ENCODE measurements at regions not wholly inside any gene's neighbourhood (a gene's known extent, or its start where the extent isn't known, plus 50 kb on each side); places are given as distances from the start of the nearest gene placed in this dataset.

- no peak for ATAC-seq
These were observed 246.3 kb upstream of the KBTBD8 start for GRCh38 chr3:66751842-66752241.

DNA sequence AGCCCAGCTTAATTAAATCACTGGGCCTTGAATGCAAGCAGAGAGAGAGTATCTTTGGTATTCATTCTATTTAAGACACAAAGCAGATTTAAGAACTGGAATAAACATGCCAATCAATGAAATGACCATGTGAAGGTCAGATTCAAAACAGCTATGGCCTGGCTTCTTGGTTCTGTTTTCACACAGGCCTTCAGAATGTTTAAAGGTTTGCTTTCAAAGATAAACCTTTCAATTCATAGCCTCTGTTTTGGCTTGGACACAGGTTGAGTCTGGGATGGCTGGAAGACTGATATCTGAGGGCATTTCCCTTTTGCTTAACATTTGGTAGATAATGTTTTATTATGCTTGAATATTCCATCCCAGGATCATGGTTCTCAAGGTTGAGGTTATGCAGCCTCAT, 244.4 kb upstream of the KBTBD8 start:
- no peak for ATAC-seq

- no peak for ATAC-seq
These were observed 243.5 kb upstream of the KBTBD8 start for GRCh38 chr3:66754613-66755012.

GRCh38 chr3:66755924-66756323, 242.2 kb upstream of the KBTBD8 start:
- ATAC-seq = no peak

GRCh38 chr3:66756468-66757036, 241.6 kb upstream of the KBTBD8 start:
- no peak for ATAC-seq

DNA sequence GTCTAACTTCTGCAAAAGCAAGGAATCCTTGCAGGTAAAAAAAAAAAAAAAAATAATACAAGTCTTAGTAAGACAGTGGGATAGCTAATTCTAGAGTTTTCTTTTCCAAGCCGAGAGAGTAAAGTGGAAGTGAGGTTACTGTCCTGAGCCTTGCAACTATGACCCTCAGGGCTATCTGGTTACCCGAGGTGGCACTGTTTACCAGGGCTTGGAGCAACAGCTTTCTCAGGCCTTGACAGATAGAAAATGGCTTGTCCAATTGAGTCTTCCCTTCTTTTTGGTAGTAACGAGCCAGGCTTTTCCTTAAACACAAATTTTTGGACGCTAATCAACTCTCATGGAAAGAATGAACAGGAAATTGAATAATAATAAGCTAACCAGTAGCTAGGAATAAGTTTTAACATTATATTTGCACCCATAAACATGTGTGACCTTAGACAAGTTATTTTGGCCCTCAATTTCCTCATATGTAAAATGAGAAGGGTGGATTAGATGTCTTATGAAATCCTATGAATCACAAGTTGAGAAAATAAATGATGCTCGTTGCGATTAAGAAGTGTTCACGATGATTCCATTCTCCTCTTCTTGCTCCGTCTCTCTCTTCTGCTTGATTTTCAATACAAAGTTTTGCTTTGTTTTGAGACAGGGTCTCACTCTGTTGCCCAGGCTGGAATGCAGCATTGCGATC, 236.9 kb upstream of the KBTBD8 start:
- ATAC-seq = no peak

DNA sequence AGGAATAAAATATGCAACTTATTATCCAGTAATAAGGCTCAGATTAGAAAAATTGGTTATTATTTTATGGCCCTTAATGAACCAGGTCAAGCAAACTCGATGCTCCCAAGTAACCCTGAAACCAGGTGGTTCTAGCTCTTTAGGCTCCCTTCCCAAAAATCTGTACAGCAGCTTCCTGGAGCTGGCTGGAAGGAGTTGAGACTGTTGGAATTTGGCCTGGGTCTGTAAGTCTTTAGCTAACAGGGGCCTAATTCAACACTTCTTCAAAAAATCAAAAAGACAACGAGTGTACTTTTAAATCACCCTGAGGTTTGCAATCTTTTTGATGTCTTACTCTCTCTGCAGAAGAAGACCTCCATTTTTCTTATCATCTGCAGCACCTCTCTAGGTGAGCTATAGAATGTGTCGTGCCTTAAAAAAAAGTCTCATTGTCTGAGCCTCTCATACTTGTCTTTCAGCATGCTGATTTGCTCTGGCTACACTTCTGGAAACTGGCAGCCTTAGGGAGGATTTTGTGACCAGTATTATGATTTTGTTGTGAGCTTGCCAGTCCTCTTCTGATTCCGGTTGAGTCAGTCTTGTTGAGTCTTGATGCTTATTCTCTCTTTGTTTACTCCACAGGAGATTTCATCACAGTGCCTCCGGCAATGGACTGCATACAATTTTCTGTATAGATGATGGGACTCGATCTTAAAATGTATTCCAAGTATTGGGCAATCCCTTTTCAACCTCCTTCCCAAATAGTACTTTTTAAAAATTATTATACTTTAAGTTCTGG, 235.0 kb upstream of the KBTBD8 start:
- ATAC-seq = no peak

DNA sequence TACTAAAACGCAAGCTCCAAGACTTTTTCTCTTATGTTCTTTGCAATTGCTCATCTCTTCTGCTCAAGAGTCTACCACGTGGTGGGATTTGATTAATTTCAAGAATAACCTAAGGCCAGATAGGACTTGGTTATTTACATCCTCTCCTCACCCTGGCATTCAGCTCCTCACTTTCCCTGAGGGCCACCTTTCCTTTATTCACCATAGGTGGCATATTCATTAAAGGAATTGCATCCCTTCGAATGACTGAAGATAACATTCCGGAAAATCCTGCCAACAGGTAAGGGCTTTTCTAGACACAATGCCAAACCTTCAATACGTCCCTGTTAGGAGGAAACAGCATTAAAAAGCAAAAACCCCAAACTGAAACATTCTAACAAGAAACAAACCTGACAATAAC, 220.0 kb upstream of the KBTBD8 start:
- ATAC-seq = no peak

- peak in 1 of 2 donors; percentile 9 for ATAC-seq
These were observed 219.3 kb upstream of the KBTBD8 start for GRCh38 chr3:66778777-66779176.

GRCh38 chr3:66785191-66785909, 212.8 kb upstream of the KBTBD8 start:
- ATAC-seq = no peak

GRCh38 chr3:66789580-66790237, 208.4 kb upstream of the KBTBD8 start:
- ATAC-seq = no peak

- no peak for ATAC-seq
These were observed 206.0 kb upstream of the KBTBD8 start for GRCh38 chr3:66792086-66792485.

DNA sequence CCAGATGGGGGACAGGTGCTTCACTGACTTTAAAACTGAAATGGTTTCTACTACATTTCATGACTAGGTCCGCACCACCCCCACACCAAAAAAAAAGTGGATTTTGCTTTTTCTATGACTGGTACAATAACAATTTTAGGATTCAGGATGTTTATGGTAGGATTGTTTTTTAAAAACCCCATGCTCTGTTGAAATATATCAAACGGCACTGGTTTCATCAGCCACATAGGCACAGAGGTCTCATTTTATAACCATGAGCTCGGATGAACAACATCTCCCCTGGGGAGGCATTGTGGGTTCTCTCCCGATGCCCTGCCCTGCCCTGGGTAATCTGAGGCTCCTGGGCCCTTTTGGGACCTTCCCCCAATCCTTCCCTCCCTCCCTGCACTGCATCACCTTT, 202.7 kb upstream of the KBTBD8 start:
- no peak for ATAC-seq

- ATAC-seq = no peak
These were observed 201.8 kb upstream of the KBTBD8 start for GRCh38 chr3:66796343-66796742.

DNA sequence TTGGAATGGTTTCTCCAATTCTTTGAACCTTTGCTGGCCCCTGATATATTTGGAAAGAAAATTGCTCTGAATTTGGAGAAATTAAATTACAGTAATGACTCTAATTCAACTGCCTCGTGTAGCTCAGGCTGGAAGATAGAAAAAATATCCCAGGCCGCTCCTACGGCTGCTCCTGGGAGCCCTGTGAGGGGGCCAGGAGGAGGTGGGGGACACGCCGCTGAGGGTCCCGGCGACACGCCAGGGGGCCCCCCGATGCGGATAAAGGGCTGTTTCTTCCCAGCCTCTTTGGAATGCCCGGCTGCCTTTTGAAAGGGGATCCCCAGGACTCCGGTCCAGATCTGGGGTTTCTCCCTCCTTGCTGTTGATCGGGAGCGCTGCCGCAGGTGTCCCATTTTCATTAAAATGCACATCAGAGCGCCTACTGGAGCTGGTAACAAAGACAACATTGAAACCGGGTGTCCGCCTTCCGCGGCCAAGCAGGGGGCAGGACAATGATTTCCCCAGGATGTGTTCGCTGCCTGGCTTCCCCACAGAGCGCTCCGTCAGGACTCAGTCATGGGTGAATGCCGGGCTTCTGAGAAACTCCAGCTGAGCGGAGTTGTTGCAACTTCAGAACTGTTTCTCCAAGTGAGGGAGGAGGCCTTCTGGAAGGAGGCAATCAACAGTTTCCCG, 200.1 kb upstream of the KBTBD8 start:
- no peak for ATAC-seq

DNA sequence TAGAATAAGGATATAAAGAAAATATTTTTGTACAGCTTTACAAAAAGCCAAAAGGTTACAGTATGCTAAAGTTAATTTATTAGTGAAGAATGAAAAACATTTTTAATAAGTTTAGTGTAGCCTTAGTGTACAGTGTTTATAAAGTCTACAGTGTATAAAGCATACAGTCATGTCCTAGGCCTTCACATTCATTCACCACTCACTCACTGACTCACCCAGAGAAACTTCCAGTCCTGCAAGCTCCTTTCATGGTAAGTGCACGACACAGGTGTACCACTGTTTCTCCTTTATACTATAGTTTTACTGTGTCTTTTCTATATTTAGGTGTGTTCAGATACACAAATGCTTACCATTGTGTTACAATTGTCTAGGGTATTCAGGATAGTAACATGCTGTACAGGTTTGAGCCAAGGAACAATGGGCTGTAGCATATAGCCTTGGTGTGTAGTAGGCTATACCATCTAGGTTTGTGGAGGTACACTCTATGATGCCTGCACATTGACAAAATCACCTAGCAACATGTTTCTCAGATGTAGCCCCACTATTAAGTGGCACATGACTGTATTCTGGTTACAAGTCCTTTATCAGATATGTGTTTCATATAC, 197.1 kb upstream of the KBTBD8 start:
- ATAC-seq = no peak

DNA sequence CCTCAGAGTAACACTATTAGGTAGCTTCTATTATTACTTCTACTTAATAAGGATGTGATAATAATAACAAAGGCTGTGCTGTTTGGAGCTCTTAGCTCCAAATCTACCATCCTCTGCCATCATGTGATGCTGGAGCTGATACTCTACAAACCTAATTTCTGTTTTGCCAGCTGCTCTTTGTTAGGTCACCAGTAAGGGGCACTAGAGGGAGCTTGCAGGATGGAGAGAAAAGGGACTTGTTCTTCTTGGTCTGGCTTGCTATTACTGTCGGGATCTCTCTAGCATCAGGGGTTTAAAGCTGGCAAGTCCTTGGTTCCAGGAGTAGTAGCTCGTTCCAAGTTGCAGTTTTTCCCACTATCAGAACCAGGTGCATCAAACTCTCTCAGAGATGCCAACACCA, 194.9 kb upstream of the KBTBD8 start:
- ATAC-seq = no peak

DNA sequence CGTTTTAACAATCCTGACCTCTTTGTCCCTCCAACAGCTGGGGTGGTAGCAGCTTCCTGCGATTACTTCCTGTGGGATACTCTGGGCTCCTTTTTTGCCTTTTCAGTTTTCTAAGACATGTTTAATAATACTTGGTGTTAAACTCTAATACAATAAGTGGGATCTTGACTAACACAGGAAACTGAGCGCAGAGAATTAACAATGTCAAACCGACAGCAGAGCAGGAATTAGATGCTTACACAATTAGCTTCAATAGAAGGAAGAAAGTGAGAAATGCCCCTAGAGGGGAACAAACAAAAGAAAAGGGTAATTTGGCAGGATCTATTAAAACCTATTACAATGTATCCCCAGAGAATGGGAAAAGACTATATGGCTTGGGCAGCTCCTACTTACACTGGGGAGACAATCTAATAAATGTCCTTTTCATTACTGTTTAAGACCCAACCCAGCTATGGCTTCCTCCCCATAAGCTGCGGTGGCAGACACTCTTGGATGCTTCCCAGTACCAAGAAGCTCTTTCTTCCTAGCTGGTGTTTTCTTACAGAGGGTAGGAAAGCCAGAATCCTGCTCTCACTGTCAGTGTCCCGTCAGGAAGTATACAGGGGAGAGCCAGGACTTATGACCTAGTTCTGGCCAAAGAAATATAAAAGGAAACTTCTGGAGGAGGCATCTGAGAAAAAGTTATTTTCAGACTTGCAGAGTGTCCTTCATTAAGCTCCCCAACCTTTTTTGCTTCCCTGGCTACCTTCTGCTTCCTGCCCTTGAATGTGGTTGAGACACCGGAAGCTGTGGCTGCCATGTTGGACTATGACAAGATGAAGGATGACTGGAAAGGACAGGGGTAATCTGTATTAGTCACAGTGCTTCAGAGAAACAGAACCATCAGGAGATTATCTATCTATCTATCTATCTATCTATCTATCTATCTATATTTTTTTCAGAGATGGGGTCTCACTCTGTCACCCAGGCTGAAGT, 194.1 kb upstream of the KBTBD8 start:
- peak in 1 of 2 donors; percentile 17 for ATAC-seq

- no peak for ATAC-seq
These were observed 189.1 kb upstream of the KBTBD8 start for GRCh38 chr3:66808891-66809594.

DNA sequence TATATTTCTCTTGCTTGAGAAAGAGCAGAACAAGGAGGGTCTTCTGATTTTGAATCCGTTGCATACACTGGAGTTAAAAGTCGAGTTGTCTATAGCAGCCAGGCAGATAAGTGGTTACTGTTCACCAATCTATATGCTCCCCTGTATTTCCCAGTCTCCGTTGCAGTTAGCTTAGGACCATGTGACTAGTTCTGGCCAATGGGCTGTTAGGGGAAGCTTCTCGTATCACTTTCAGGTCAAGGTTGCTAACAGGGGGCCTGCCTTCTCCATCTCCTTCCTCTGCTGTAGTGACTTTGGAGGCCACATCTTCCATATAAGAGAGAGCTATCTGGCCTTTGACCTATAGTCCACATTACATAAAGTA, 188.5 kb upstream of the KBTBD8 start:
- ATAC-seq = no peak

Measured in activated CD4-positive, CD25-positive, alpha-beta regulatory T cell treated with anti-CD3 and anti-CD28 coated beads, Interleukin-2, amount 50 U/mL, for 24 hours (primary cell).